ENCODE measurements at regions not wholly inside any gene's neighbourhood (a gene's known extent, or its start where the extent isn't known, plus 50 kb on each side); places are given as distances from the start of the nearest gene placed in this dataset.

DNA sequence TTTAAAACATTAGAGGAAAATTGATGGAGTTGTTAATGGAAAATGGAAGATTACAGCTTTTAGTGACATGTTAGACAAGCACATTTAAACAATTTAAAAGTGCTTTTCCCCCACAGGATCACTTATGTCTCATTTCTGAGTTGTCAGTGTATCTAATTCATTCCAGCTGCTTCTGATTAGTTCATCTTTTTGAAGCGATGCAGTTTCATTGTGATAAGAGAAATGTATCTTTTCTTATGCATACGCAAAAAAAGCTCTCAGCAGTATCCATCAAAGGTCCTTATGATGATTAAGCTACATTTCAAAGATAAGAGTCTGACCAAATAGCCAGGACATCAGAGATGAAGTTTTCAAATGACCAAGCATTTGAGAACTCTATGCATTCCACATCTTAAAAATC lies 572.6 kb upstream of the SYNCRIP start:
- TF ChIP-seq, protein P1, sequence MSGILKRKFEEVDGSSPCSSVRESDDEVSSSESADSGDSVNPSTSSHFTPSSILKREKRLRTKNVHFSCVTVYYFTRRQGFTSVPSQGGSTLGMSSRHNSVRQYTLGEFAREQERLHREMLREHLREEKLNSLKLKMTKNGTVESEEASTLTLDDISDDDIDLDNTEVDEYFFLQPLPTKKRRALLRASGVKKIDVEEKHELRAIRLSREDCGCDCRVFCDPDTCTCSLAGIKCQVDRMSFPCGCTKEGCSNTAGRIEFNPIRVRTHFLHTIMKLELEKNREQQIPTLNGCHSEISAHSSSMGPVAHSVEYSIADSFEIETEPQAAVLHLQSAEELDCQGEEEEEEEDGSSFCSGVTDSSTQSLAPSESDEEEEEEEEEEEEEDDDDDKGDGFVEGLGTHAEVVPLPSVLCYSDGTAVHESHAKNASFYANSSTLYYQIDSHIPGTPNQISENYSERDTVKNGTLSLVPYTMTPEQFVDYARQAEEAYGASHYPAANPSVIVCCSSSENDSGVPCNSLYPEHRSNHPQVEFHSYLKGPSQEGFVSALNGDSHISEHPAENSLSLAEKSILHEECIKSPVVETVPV (CRISPR knock-in tag; IDR thresholded peaks at IDR 0.05), result peak; percentile 94
- TF ChIP-seq SNAI2 (CRISPR knock-in tag; IDR thresholded peaks at IDR 0.05) (0 out of 2 replicates have a peak, but pooled peaks have one; percentile 34), GLIS3 (CRISPR knock-in tag; IDR thresholded peaks at IDR 0.05) (peak; percentile 86), TCF4 (CRISPR knock-in tag; IDR thresholded peaks at IDR 0.05; ENCODE audit: borderline replicate concordance) (peak; percentile 99), ZC3H10 (CRISPR knock-in tag; IDR thresholded peaks at IDR 0.05) (no peak), ZNF70 (CRISPR knock-in tag; IDR thresholded peaks at IDR 0.05) (peak; percentile 58; the same call in 1 of the 2 replicates), BACH2 (CRISPR knock-in tag; IDR thresholded peaks at IDR 0.05; ENCODE audit: borderline replicate concordance) (peak; percentile 74; the same call in 1 of the 2 replicates), ISL1 (CRISPR knock-in tag; IDR thresholded peaks at IDR 0.05) (peak; percentile 93), TOX (CRISPR knock-in tag; IDR thresholded peaks at IDR 0.05; ENCODE audit: borderline replicate concordance) (no peak), ESRRG (CRISPR knock-in tag; IDR thresholded peaks at IDR 0.05) (peak; percentile 78; the same call in 1 of the 2 replicates), CSDC2 (CRISPR knock-in tag; IDR thresholded peaks at IDR 0.05) (no peak), ZFP30 (CRISPR knock-in tag; IDR thresholded peaks at IDR 0.05) (no peak), PPARA (CRISPR knock-in tag; IDR thresholded peaks at IDR 0.05; ENCODE audit: borderline replicate concordance) (no peak), ZNF565 (CRISPR knock-in tag; conservative IDR thresholded peaks at IDR 0.05; ENCODE audit: low read depth) (0 out of 2 replicates have a peak, but pooled peaks have one; percentile 61), ZNF8 (CRISPR knock-in tag; IDR thresholded peaks at IDR 0.05) (peak; percentile 56)
- TF ChIP-seq, protein P2, sequence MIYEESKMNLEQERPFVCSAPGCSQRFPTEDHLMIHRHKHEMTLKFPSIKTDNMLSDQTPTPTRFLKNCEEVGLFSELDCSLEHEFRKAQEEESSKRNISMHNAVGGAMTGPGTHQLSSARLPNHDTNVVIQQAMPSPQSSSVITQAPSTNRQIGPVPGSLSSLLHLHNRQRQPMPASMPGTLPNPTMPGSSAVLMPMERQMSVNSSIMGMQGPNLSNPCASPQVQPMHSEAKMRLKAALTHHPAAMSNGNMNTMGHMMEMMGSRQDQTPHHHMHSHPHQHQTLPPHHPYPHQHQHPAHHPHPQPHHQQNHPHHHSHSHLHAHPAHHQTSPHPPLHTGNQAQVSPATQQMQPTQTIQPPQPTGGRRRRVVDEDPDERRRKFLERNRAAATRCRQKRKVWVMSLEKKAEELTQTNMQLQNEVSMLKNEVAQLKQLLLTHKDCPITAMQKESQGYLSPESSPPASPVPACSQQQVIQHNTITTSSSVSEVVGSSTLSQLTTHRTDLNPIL (CRISPR knock-in tag; IDR thresholded peaks at IDR 0.05; ENCODE audit: low read depth), result peak; percentile 89
- TF ChIP-seq, protein P3, sequence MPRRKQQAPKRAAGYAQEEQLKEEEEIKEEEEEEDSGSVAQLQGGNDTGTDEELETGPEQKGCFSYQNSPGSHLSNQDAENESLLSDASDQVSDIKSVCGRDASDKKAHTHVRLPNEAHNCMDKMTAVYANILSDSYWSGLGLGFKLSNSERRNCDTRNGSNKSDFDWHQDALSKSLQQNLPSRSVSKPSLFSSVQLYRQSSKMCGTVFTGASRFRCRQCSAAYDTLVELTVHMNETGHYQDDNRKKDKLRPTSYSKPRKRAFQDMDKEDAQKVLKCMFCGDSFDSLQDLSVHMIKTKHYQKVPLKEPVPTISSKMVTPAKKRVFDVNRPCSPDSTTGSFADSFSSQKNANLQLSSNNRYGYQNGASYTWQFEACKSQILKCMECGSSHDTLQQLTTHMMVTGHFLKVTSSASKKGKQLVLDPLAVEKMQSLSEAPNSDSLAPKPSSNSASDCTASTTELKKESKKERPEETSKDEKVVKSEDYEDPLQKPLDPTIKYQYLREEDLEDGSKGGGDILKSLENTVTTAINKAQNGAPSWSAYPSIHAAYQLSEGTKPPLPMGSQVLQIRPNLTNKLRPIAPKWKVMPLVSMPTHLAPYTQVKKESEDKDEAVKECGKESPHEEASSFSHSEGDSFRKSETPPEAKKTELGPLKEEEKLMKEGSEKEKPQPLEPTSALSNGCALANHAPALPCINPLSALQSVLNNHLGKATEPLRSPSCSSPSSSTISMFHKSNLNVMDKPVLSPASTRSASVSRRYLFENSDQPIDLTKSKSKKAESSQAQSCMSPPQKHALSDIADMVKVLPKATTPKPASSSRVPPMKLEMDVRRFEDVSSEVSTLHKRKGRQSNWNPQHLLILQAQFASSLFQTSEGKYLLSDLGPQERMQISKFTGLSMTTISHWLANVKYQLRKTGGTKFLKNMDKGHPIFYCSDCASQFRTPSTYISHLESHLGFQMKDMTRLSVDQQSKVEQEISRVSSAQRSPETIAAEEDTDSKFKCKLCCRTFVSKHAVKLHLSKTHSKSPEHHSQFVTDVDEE (CRISPR knock-in tag; IDR thresholded peaks at IDR 0.05), result peak; percentile 99
- TF ChIP-seq, protein P4, sequence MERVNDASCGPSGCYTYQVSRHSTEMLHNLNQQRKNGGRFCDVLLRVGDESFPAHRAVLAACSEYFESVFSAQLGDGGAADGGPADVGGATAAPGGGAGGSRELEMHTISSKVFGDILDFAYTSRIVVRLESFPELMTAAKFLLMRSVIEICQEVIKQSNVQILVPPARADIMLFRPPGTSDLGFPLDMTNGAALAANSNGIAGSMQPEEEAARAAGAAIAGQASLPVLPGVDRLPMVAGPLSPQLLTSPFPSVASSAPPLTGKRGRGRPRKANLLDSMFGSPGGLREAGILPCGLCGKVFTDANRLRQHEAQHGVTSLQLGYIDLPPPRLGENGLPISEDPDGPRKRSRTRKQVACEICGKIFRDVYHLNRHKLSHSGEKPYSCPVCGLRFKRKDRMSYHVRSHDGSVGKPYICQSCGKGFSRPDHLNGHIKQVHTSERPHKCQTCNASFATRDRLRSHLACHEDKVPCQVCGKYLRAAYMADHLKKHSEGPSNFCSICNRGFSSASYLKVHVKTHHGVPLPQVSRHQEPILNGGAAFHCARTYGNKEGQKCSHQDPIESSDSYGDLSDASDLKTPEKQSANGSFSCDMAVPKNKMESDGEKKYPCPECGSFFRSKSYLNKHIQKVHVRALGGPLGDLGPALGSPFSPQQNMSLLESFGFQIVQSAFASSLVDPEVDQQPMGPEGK (CRISPR knock-in tag; IDR thresholded peaks at IDR 0.05; ENCODE audit: borderline replicate concordance), result no peak
- ATAC-seq, result no peak; the same call in 2 of the 3 replicates

DNA sequence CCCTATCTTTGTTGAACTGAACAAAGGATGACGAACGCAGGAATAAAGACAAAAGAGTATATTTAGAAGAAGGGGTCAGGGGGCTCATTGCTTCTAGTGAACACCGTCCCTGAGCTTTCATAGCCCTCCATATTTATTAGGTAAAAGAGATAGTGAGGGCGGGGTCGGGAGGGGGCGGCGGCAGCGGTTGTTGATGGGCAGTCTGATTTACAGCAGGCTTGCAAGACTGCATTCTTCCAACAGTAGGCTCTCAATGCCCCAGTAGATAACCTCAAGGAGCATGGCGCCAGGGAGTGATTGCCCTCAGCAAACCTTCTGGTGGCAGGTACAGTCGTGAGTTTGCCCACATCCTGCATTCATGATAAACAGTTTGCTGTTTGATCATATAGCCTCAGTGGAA lies 563.3 kb upstream of the SYNCRIP start:
- no peak for ATAC-seq
- TF ChIP-seq ZNF8 (CRISPR knock-in tag; IDR thresholded peaks at IDR 0.05), result no peak
- TF ChIP-seq, protein P3 (CRISPR knock-in tag; IDR thresholded peaks at IDR 0.05), result no peak
- TF ChIP-seq ISL1 (CRISPR knock-in tag; IDR thresholded peaks at IDR 0.05), result no peak
- TF ChIP-seq CSDC2 (CRISPR knock-in tag; IDR thresholded peaks at IDR 0.05), result no peak
- no peak for TF ChIP-seq GLIS3 (CRISPR knock-in tag; IDR thresholded peaks at IDR 0.05)
- TF ChIP-seq ESRRG (CRISPR knock-in tag; IDR thresholded peaks at IDR 0.05), result no peak
- no peak for TF ChIP-seq BACH2 (CRISPR knock-in tag; IDR thresholded peaks at IDR 0.05; ENCODE audit: borderline replicate concordance)
- TF ChIP-seq ARNTL (CRISPR knock-in tag; IDR thresholded peaks at IDR 0.05; ENCODE audit: borderline replicate concordance, low read depth), result no peak

DNA sequence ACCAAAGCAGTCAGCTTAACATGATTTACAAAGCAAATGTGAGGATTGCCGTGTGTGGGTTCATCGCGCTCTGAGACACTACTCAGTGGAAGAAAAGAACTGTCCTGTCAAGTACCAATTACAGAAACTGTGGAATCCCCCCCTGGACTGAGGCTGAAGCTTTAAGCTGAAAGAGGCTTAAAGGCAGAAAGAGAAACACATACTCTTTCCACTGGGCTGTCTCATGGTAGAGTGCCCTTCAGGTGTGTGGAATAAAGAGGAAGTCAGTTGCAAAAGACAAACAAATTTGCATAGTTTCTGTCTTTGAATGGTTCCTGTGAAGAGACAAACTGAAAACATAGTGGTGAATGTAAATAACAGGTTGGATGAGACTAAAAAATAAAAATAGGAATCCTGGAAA lies 560.4 kb upstream of the SYNCRIP start:
- ATAC-seq, result no peak
- TF ChIP-seq CSDC2 (CRISPR knock-in tag; IDR thresholded peaks at IDR 0.05) (no peak), ZNF70 (CRISPR knock-in tag; IDR thresholded peaks at IDR 0.05) (no peak), ZNF8 (CRISPR knock-in tag; IDR thresholded peaks at IDR 0.05) (no peak), ZFP30 (CRISPR knock-in tag; IDR thresholded peaks at IDR 0.05) (no peak), ZNF565 (CRISPR knock-in tag; conservative IDR thresholded peaks at IDR 0.05; ENCODE audit: low read depth) (no peak), ISL1 (CRISPR knock-in tag; IDR thresholded peaks at IDR 0.05) (no peak), ESRRG (CRISPR knock-in tag; IDR thresholded peaks at IDR 0.05) (no peak), TCF4 (CRISPR knock-in tag; IDR thresholded peaks at IDR 0.05; ENCODE audit: borderline replicate concordance) (no peak), BACH2 (CRISPR knock-in tag; IDR thresholded peaks at IDR 0.05; ENCODE audit: borderline replicate concordance) (no peak)
- TF ChIP-seq, protein P2 (CRISPR knock-in tag; IDR thresholded peaks at IDR 0.05; ENCODE audit: low read depth), result no peak
- TF ChIP-seq, protein P5, sequence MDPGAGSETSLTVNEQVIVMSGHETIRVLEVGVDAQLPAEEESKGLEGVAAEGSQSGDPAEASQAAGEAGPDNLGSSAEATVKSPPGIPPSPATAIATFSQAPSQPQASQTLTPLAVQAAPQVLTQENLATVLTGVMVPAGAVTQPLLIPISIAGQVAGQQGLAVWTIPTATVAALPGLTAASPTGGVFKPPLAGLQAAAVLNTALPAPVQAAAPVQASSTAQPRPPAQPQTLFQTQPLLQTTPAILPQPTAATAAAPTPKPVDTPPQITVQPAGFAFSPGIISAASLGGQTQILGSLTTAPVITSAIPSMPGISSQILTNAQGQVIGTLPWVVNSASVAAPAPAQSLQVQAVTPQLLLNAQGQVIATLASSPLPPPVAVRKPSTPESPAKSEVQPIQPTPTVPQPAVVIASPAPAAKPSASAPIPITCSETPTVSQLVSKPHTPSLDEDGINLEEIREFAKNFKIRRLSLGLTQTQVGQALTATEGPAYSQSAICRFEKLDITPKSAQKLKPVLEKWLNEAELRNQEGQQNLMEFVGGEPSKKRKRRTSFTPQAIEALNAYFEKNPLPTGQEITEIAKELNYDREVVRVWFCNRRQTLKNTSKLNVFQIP (CRISPR knock-in tag; IDR thresholded peaks at IDR 0.05; ENCODE audit: borderline replicate concordance, low read depth), result no peak
- TF ChIP-seq, protein P1 (CRISPR knock-in tag; IDR thresholded peaks at IDR 0.05), result no peak

Data from SK-N-SH treated with all-trans-retinoic acid at 6 μM for 48 hours (cell line).